NT2/D1 (cell line): ENCODE measurements at regions not wholly inside any gene's neighbourhood (a gene's known extent, or its start where the extent isn't known, plus 50 kb on each side); places are given as distances from the start of the nearest gene placed in this dataset.

Experiments used
- SUZ12 ChIP-seq: IDR thresholded peaks from 2 replicates; pipeline ENCODE4 v1.6.1; 2011; ENCODE audit not compliant: insufficient read length, insufficient read depth; ENCODE audit errors: extremely low read depth
- ZNF274 ChIP-seq: IDR thresholded peaks from 2 replicates; pipeline ENCODE4 v1.6.1; 2011; ENCODE audit warnings: mild to moderate bottlenecking, low read depth, low read length

GRCh38 chr4:79259242-79259641 lies 66.6 kb downstream of the NAA11 start:
- TF ChIP-seq SUZ12: no peak
- no peak for TF ChIP-seq ZNF274
